GM21737 (cell line): ENCODE measurements at regions not wholly inside any gene's neighbourhood (a gene's known extent, or its start where the extent isn't known, plus 50 kb on each side); places are given as distances from the start of the nearest gene placed in this dataset.
"Not testable (repeated sequence)": the region's sequence is repeated elsewhere in the genome, so short reads cannot be mapped to it uniquely, and the experiment has no call there.

ENCODE experiments used
- ATAC-seq: cut with Tn5 transposase; IDR thresholded peaks from one replicate; pipeline ENCODE4 v1.9.1; 2021; ENCODE audit warnings: mild to moderate bottlenecking, moderate library complexity; ENCODE audit not compliant: unreplicated experiment

GRCh38 chr2:186348200-186348599, 137.9 kb upstream of the ZC3H15 start:
- no peak for ATAC-seq

GRCh38 chr2:186349508-186349907, 136.6 kb upstream of the ZC3H15 start:
- peak; percentile 61 for ATAC-seq

DNA sequence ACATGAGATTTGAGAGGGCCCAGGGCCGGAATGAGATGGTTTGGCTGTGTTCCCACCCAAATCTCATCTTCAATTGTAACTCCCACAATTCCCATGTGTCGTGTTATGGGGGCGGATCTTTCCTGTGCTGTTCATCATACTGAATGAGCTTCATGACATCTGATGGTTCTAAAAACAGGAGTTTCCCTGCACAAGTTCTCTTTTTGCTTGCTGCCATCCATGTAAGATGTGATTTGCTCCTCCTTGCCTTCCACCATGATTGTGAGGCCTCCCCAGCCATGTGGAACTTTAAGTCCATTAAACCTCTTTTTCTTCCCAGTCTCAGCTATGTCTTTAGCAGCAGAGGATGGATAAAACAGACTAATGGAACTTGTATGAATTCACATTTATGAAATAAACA, 131.9 kb upstream of the ZC3H15 start:
- ATAC-seq = not testable (repeated sequence)

- no peak for ATAC-seq
Measured at GRCh38 chr2:186365406-186365805, 120.7 kb upstream of the ZC3H15 start.

GRCh38 chr2:186379052-186379451, 107.0 kb upstream of the ZC3H15 start:
- ATAC-seq = no peak

- ATAC-seq = no peak
Measured at GRCh38 chr2:186380805-186381204, 105.3 kb upstream of the ZC3H15 start.

DNA sequence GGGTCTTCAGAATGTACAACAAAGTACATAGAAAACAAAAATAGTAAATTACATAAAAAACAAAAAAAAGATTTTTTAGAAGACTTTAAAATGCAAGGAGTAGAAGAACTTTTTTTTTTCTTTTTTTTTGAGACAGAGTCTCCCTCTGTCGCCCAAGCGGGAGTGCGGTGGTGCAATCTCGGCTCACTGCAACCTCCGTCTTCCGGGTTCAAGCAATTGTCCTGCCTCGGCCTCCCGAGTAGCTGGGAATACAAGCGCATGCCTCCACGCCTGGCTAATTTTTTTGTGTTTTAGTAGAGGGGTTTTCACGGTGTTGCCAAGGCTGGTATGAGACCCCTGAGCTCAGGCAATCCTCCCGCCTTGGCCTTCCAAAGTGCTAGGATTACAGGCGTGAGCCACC, 104.5 kb upstream of the ZC3H15 start:
- ATAC-seq = no peak

GRCh38 chr2:186382932-186383331, 103.1 kb upstream of the ZC3H15 start:
- no peak for ATAC-seq

DNA sequence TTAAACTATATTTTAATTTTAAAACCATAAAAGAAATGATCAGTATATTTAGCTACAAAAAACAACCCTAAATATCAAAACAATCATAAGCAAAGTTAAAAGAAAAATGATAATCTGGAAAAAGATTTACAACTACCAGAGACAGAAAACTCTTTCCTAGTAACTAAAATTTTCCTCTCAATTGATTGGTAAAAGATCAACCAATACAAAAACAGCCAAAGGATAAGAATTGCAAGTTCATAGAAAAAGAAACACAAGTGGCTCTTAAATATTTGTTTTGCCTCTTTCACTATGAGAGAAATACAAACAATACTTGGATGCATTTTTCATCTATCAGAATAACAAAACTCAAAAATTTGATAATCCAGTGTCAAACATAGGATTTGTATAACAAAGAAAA, 101.8 kb upstream of the ZC3H15 start:
- no peak for ATAC-seq

DNA sequence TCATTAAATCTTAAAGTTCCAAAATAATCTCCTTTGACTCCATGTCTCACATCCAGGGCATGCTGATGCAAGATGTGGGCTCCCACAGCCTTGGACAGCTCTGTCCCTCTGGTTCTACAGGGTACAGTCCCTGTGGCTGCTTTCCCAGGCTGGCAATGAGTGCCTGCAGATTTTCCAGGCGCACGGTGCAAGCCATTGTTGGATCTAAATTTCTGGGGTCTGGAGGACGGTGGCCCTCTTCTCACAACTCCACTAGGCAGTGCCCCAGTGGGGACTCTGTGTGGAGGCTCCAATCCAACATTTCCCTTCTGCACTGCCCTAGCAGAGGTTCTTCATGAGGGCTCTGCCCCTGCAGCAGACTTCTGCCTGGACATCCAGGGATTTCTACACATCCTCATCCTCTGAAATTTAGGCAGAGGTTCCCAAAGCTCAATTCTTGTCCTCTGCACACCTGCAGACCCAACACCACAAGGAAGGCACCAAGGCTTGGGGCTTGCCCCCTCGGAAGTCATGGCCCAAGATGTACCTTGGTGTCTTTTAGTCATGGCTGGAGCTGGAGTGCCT, 100.3 kb upstream of the ZC3H15 start:
- not testable (repeated sequence) for ATAC-seq

GRCh38 chr2:186399082-186399644, 86.9 kb upstream of the ZC3H15 start:
- peak; percentile 94 for ATAC-seq

DNA sequence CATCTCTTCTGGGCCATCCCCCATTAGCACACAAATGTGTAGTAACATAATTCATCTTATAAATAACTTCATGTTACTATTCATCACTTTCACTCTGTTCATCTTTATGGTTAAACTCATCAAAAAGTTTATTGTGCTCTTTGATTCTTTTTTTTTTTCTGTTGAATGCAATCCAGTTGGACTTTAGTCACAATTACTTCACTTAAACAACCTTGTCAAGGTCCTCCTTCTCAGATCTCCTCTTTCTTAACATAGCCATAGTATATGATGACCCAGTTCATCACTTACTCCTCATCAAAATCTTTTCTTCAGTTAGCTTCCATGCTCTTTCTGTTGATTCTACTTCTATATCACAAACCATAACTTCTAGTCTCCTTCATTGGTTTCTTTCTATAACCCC, 80.2 kb upstream of the ZC3H15 start:
- ATAC-seq = no peak

DNA sequence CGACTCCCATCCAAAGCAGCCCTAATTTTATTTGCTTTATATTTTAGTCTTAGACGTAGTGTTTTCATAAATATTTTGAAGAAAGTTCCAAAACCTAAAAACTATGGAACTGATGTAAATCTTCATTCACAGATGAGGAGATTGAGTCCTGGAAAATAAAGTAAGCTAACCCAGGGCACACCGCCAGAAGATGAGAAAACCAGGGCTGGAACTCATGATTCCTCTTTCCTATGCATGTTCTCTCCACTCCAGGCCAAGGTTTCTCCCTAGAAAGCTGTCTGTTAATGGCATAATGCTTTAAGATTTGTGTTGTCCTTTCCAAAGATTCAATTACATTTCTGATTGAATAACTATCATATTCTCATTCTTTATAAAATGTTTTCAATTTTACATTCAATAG, 78.4 kb upstream of the ZC3H15 start:
- ATAC-seq = no peak

- no peak for ATAC-seq
Measured at GRCh38 chr2:186410802-186411201, 75.3 kb upstream of the ZC3H15 start.

DNA sequence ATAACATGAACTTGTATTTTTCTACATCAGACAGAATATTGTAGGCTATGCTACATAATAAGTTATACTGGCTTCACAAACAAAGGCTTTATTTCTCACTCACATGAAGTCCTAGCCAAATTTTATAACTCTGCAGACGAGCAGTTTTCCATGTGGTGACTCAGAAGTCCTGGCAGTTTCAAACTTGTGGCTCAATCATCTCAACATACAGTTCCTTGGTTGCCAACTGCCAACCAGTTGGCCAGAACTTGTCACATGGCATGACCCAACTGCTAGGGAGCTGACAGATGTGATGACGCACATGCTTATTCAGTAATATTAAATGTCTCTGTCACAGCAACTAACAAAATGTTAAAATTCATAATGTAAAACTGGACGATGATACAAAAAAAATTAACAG, 63.8 kb upstream of the ZC3H15 start:
- no peak for ATAC-seq

DNA sequence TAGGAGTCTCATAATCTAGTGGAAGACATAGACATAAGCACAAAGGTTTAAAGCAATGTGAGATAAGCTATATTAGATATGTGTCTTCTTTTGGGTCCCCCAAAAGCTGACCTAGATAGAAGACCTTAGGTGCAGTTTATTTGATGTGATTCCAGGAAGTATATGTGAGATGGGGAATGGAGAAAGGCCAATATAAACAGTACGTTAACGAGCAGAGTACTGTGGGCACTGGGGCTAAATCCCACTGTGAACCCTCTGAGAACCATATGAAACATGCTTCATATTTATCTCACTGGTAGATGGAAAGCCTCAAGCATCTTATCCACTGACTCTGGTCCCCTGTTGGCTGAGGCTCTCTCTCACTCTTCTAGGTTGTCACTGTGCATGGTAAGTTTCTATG, 62.6 kb upstream of the ZC3H15 start:
- no peak for ATAC-seq

GRCh38 chr2:186424265-186424664, 61.8 kb upstream of the ZC3H15 start:
- no peak for ATAC-seq

DNA sequence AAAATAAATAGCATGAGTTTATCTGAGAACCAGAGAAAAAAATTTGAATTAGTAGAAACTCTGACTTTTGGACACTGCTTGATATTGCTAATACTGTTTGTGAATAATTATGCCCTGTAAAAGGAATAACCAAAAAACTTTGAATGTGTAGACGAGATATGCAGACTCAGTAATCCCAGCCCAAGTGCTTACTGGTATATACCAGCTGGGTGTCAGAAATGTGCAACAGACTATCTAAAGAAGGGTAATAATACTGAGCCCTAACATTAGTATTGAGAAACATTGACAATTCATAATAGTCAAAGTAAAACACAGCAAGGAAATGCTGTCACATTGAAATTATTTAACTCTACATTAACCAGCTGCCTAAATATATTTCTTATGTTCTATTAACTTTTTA, 60.5 kb upstream of the ZC3H15 start:
- ATAC-seq = no peak

GRCh38 chr2:186426153-186427016, 59.7 kb upstream of the ZC3H15 start:
- ATAC-seq = peak; percentile 94

GRCh38 chr2:186427017-186427350, 59.1 kb upstream of the ZC3H15 start:
- peak; percentile 53 for ATAC-seq

GRCh38 chr2:186427970-186428369, 58.1 kb upstream of the ZC3H15 start:
- no peak for ATAC-seq

GRCh38 chr2:186429104-186429503, 57.0 kb upstream of the ZC3H15 start:
- ATAC-seq = no peak
